H9 (cell line): ENCODE measurements at regions not wholly inside any gene's neighbourhood (a gene's known extent, or its start where the extent isn't known, plus 50 kb on each side); places are given as distances from the start of the nearest gene placed in this dataset.

ENCODE experiments used
- DNase-seq: peaks from one replicate; pipeline ENCODE4 v3.0.0-alpha.2; 2017
- H2AFZ ChIP-seq: one replicate; pipeline ENCODE4 v1.6.1; 2013; ENCODE audit warnings: mild to moderate bottlenecking, low read length, control low read depth, moderate library complexity
- H2AK5ac ChIP-seq: 2 replicates; pipeline ENCODE4 v1.6.1; 2013; ENCODE audit warnings: low read length, control low read depth, mixed read lengths; ENCODE audit not compliant: insufficient read length
- H2BK120ac ChIP-seq: one replicate; pipeline ENCODE4 v1.6.1; 2013; ENCODE audit warnings: low read depth, mild to moderate bottlenecking, low read length, control low read depth, inconsistent platforms; ENCODE audit not compliant: poor library complexity, severe bottlenecking
- H2BK12ac ChIP-seq: 2 replicates; pipeline ENCODE4 v1.6.1; 2013; ENCODE audit warnings: low read length, control low read depth, mixed read lengths, low read depth; ENCODE audit not compliant: insufficient read length
- H2BK15ac ChIP-seq: 2 replicates; pipeline ENCODE4 v1.6.1; 2013; ENCODE audit warnings: low read depth, low read length, control low read depth
- H2BK20ac ChIP-seq: one replicate; pipeline ENCODE4 v1.6.1; 2013; ENCODE audit warnings: low read depth, mild to moderate bottlenecking, low read length, control low read depth, inconsistent platforms; ENCODE audit not compliant: poor library complexity, severe bottlenecking
- H2BK5ac ChIP-seq: 2 replicates; pipeline ENCODE4 v1.6.1; 2013; ENCODE audit warnings: low read length, control low read depth, mixed read lengths; ENCODE audit not compliant: insufficient read length
- H3K14ac ChIP-seq: 2 replicates; pipeline ENCODE4 v1.6.1; 2013; ENCODE audit warnings: low read length, control low read depth; ENCODE audit not compliant: insufficient read depth
- H3K18ac ChIP-seq: 2 replicates; pipeline ENCODE4 v1.6.1; 2013; ENCODE audit warnings: low read depth, mild to moderate bottlenecking, mixed read lengths, low read length, control low read depth; ENCODE audit not compliant: insufficient read length
- H3K23ac ChIP-seq: 2 replicates; pipeline ENCODE4 v1.6.1; 2013; ENCODE audit warnings: low read length, control low read depth, mixed read lengths, low read depth; ENCODE audit not compliant: insufficient read length
- H3K23me2 ChIP-seq: 2 replicates; pipeline ENCODE4 v1.6.1; 2013; ENCODE audit warnings: low read depth, mild to moderate bottlenecking, mixed read lengths, low read length, control low read depth; ENCODE audit not compliant: insufficient read length, poor library complexity, severe bottlenecking
- H3K27ac ChIP-seq: 2 replicates; pipeline ENCODE4 v1.5.1; 2013; ENCODE audit warnings: low read length, control low read depth, mixed read lengths, low read depth; ENCODE audit not compliant: insufficient read length
- H3K27me3 ChIP-seq: 2 replicates; pipeline ENCODE4 v1.6.1; 2013; ENCODE audit warnings: low read length, control low read depth, inconsistent platforms; ENCODE audit not compliant: insufficient read depth
- H3K4ac ChIP-seq: 2 replicates; pipeline ENCODE4 v1.6.1; 2013; ENCODE audit warnings: low read depth, mild to moderate bottlenecking, control low read depth, inconsistent platforms, low read length, moderate library complexity
- H3K4me1 ChIP-seq: 2 replicates; pipeline ENCODE4 v1.6.1; 2013; ENCODE audit warnings: low read length, control low read depth, inconsistent platforms; ENCODE audit not compliant: insufficient read depth
- H3K4me2 ChIP-seq: 2 replicates; pipeline ENCODE4 v1.6.1; 2013; ENCODE audit warnings: low read length, control low read depth, mixed read lengths; ENCODE audit not compliant: insufficient read length, insufficient read depth
- H3K56ac ChIP-seq: 2 replicates; pipeline ENCODE4 v1.6.1; 2013; ENCODE audit warnings: low read depth, mild to moderate bottlenecking, mixed read lengths, low read length, control low read depth; ENCODE audit not compliant: insufficient read length
- H3K79me1 ChIP-seq: 2 replicates; pipeline ENCODE4 v1.6.1; 2013; ENCODE audit warnings: low read depth, mild to moderate bottlenecking, moderate library complexity, low read length, control low read depth, inconsistent platforms; ENCODE audit not compliant: insufficient read depth, poor library complexity, severe bottlenecking
- H3K79me2 ChIP-seq: 2 replicates; pipeline ENCODE4 v1.6.1; 2013; ENCODE audit warnings: low read length, control low read depth, inconsistent platforms; ENCODE audit not compliant: insufficient read depth
- H3K9ac ChIP-seq: 2 replicates; pipeline ENCODE4 v1.6.1; 2013; ENCODE audit warnings: low read length, control low read depth, mixed read lengths; ENCODE audit not compliant: insufficient read length; ENCODE audit errors: extremely low read depth
- H3K9me3 ChIP-seq: one replicate; pipeline ENCODE4 v1.6.1; 2013; ENCODE audit warnings: low read depth, low read length, inconsistent platforms; ENCODE audit not compliant: control insufficient read depth
- H3T11ph ChIP-seq: one replicate; pipeline ENCODE4 v1.6.1; 2013; ENCODE audit warnings: mild to moderate bottlenecking, low read length, control low read depth, inconsistent platforms
- H4K20me1 ChIP-seq: one replicate; pipeline ENCODE4 v1.6.1; 2013; ENCODE audit not compliant: control insufficient read depth, insufficient read length, insufficient read depth
- H4K5ac ChIP-seq: 2 replicates; pipeline ENCODE4 v1.6.1; 2013; ENCODE audit warnings: low read depth, mild to moderate bottlenecking, mixed read lengths, low read length, control low read depth; ENCODE audit not compliant: insufficient read length
- H4K8ac ChIP-seq: replicated peaks from 2 replicates; pipeline ENCODE4 v1.6.1; 2013; ENCODE audit warnings: low read length, control low read depth, mixed read lengths, low read depth; ENCODE audit not compliant: insufficient read length
- H4K91ac ChIP-seq: 2 replicates; pipeline ENCODE4 v1.6.1; 2013; ENCODE audit warnings: low read depth, mild to moderate bottlenecking, moderate library complexity, mixed read lengths, low read length, control low read depth; ENCODE audit not compliant: insufficient read length
- H3K27ac Mint-ChIP-seq, 3 experiments: 2 replicates in 2 of 3; 3 replicates in 1 of 3; pipeline ENCODE4 v1.8.0; 2020 to 2021; ENCODE audit warnings: mixed read lengths in 3 of 3, mild to moderate bottlenecking in 1 of 3, moderate library complexity in 1 of 3
- H3K27me3 Mint-ChIP-seq: 2 replicates; pipeline ENCODE4 v1.8.0; 2021; ENCODE audit warnings: low read depth, mild to moderate bottlenecking, moderate library complexity, mixed read lengths
- H3K36me3 Mint-ChIP-seq, 3 experiments: 2 replicates in 2 of 3; 3 replicates in 1 of 3; pipeline ENCODE4 v1.8.0; 2020 to 2021; ENCODE audit warnings: low read depth in 3 of 3, mixed read lengths in 3 of 3; ENCODE audit not compliant: insufficient read depth in 1 of 3
- H3K4me1 Mint-ChIP-seq, 2 experiments: 2 replicates each; pipeline ENCODE4 v1.8.0; 2020; ENCODE audit warnings: mixed read lengths in 2 of 2
- H3K4me3 Mint-ChIP-seq, 2 experiments: 2 replicates in 1 of 2; 3 replicates in 1 of 2; pipeline ENCODE4 v1.8.0; 2020 to 2021; ENCODE audit warnings: mild to moderate bottlenecking in 2 of 2, mixed read lengths in 2 of 2, moderate library complexity in 1 of 2
- H3K9me3 Mint-ChIP-seq, 2 experiments: 2 replicates in 1 of 2; 3 replicates in 1 of 2; pipeline ENCODE4 v1.8.0; 2020; ENCODE audit warnings: mild to moderate bottlenecking in 2 of 2, mixed read lengths in 2 of 2, moderate library complexity in 1 of 2
- CTCF ChIP-seq: fragments of 200-600 bp; sonication (generic); conservative IDR thresholded peaks from 3 replicates; pipeline ENCODE4 v1.8.0; 2021; ENCODE audit warnings: antibody characterized with exemption, mild to moderate bottlenecking
- WGBS: extraction: QIAGEN DNeasy Blood & Tissue Kit; methylation state at CpG from one replicate; pipeline ENCODE4 v1.1.7; 2013; ENCODE audit warnings: missing lambda C conversion rate, low lambda C conversion rate, mixed read lengths; ENCODE audit not compliant: insufficient read length; ENCODE audit errors: extremely low coverage; 5-methylcytosine and 5-hydroxymethylcytosine counted together

GRCh38 chrX:68910731-68911428, 82.1 kb downstream of the EFNB1 start:
- H4K20me1 ChIP-seq: no peaks in the 10 kb centered on the region
- H3K27ac Mint-ChIP-seq: no peak overlapping the region
- DNase-seq: no peak

More at GRCh38 chrX:68910731-68911428, 82.1 kb downstream of the EFNB1 start:
- H2BK15ac ChIP-seq: no peak overlapping the region
- peaks cover 17% of the 10 kb centered on the region for H3K27me3 Mint-ChIP-seq
- no peak overlapping the region for H2BK20ac ChIP-seq
- H3K4ac ChIP-seq: no peak overlapping the region
- peaks cover 0 to 2% (median 0%) of the 10 kb centered on the region in 3 experiments; a peak in 2 of 7 replicates for H3K36me3 Mint-ChIP-seq
- H2BK5ac ChIP-seq: no peak overlapping the region
- H3K9me3 ChIP-seq: peaks cover 6% of the 10 kb centered on the region
- no peak overlapping the region for H3K23ac ChIP-seq
- no peak overlapping the region for H3K27ac ChIP-seq
- no peak overlapping the region for H3K4me2 ChIP-seq
- H2BK12ac ChIP-seq: no peak overlapping the region
- no peak overlapping the region for H3K14ac ChIP-seq
- no peak overlapping the region for H2AFZ ChIP-seq
- no peaks in the 10 kb centered on the region for H3K23me2 ChIP-seq
- no CpG with 5 or more reads among the region's 3 CpGs for WGBS
- H3K56ac ChIP-seq: no peak overlapping the region
- H4K8ac ChIP-seq: no peak overlapping the region
- no peak overlapping the region for H2AK5ac ChIP-seq
- TF ChIP-seq CTCF: no peak
- H3K4me3 Mint-ChIP-seq: no peak overlapping the region
- no peak overlapping the region for H3K9ac ChIP-seq
- peaks cover 8% of the 10 kb centered on the region; the same call in 1 of the 2 replicates for H3K4me1 ChIP-seq
- H3K4me1 Mint-ChIP-seq: peaks cover 13 to 46% of the 10 kb centered on the region in 2 experiments
- H4K5ac ChIP-seq: no peak overlapping the region
- no peak overlapping the region for H2BK120ac ChIP-seq
- no peaks in the 10 kb centered on the region for H3K79me1 ChIP-seq
- peaks cover 73 to 80% of the 10 kb centered on the region in 2 experiments for H3K9me3 Mint-ChIP-seq
- H3K27me3 ChIP-seq: no peaks in the 10 kb centered on the region; the same call in 1 of the 2 replicates
- H3T11ph ChIP-seq: no peak overlapping the region
- no peak overlapping the region for H4K91ac ChIP-seq
- no peak overlapping the region for H3K18ac ChIP-seq
- no peaks in the 10 kb centered on the region for H3K79me2 ChIP-seq
